ENCODE measurements at regions not wholly inside any gene's neighbourhood (a gene's known extent, or its start where the extent isn't known, plus 50 kb on each side); places are given as distances from the start of the nearest gene placed in this dataset.
"Not testable (repeated sequence)": the region's sequence is repeated elsewhere in the genome, so short reads cannot be mapped to it uniquely, and the experiment has no call there.

DNA sequence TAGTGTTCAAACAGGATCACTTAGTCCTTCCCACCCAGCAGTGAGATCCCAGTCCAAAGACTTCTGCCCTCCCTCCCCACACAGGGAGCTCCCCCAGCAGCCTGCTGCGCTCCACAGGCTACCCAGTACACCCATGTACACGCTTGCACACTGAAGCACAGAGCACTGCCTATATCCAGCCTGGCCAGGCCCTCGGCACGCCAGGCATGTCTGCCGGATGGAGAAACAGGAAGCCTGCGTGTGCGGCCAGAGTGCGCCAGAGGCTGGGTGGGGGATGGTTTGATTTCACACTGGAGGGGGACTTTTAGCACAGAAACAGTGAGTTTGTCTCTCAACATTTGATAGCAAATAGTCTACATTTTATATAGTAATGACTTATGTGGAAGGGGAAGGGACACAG, 833.5 kb upstream of the IGFBP7 start:
- H3K4me3 ChIP-seq (ENCODE audit: low read depth, low read length) = no peak overlapping the region
- H3K27ac ChIP-seq (ENCODE audit: low read depth, low read length) = no peak overlapping the region
- H3K36me3 ChIP-seq (ENCODE audit: control insufficient read depth, insufficient read depth, low read length) = no peaks in the 10 kb centered on the region
- no peaks in the 10 kb centered on the region for H3K27me3 ChIP-seq (ENCODE audit: control insufficient read depth, insufficient read depth, low read length)
- peaks cover 8% of the 10 kb centered on the region for H3K4me1 ChIP-seq (ENCODE audit: control insufficient read depth, insufficient read depth, low read length)
- no peaks in the 10 kb centered on the region for H3K9me3 ChIP-seq (ENCODE audit: control insufficient read depth, insufficient read depth, low read length)
- no peak overlapping the region for H3K9ac ChIP-seq (ENCODE audit: low read depth, low read length)

DNA sequence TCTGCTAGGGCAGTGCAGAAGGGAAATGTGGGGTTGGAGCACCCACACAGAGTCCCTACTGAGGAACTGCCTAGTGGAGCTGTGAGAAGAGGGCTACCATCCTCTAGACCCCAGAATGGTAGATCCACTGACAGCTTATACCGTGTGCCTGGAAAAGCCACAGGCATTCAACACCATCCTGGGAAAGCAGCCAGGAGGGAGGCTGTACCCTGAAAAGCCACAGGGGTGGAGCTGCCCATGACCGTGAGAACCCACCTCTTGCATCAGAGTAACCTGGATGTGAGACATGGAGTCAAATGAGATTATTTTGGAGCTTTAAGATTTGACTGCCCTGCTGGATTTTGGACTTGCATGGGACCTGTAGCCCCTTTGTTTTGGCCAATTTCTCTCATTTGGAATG, 827.1 kb upstream of the IGFBP7 start:
- not testable (repeated sequence) for H3K36me3 ChIP-seq (ENCODE audit: control insufficient read depth, insufficient read depth, low read length); H3K4me3 ChIP-seq (ENCODE audit: low read depth, low read length); H3K27ac ChIP-seq (ENCODE audit: low read depth, low read length); H3K9me3 ChIP-seq (ENCODE audit: control insufficient read depth, insufficient read depth, low read length); H3K4me1 ChIP-seq (ENCODE audit: control insufficient read depth, insufficient read depth, low read length); H3K9ac ChIP-seq (ENCODE audit: low read depth, low read length); H3K27me3 ChIP-seq (ENCODE audit: control insufficient read depth, insufficient read depth, low read length)

DNA sequence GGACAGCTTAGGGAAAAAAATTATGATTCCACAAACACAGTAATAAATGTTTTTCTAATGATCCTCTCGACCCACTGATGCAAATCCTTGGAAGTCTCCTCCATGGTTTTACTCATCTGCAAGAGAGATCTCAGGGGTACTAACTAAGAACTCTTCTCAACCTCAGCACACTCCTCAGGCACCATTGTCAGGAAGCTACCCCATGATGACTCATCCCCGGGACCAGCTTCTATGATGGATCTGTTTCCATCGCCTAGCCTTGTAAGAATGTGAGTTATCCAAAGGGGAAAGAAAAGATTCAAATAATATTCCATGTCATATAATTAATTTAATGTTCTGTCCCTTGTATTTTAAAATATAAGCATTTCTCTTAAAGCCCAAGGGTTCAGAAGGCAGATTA, 816.1 kb upstream of the IGFBP7 start:
- no peaks in the 10 kb centered on the region for H3K27me3 ChIP-seq (ENCODE audit: control insufficient read depth, insufficient read depth, low read length)
- no peaks in the 10 kb centered on the region for H3K36me3 ChIP-seq (ENCODE audit: control insufficient read depth, insufficient read depth, low read length)
- no peaks in the 10 kb centered on the region for H3K4me1 ChIP-seq (ENCODE audit: control insufficient read depth, insufficient read depth, low read length)
- H3K4me3 ChIP-seq (ENCODE audit: low read depth, low read length) = no peak overlapping the region
- H3K9ac ChIP-seq (ENCODE audit: low read depth, low read length) = no peak overlapping the region
- no peak overlapping the region for H3K27ac ChIP-seq (ENCODE audit: low read depth, low read length)
- H3K9me3 ChIP-seq (ENCODE audit: control insufficient read depth, insufficient read depth, low read length) = no peaks in the 10 kb centered on the region

DNA sequence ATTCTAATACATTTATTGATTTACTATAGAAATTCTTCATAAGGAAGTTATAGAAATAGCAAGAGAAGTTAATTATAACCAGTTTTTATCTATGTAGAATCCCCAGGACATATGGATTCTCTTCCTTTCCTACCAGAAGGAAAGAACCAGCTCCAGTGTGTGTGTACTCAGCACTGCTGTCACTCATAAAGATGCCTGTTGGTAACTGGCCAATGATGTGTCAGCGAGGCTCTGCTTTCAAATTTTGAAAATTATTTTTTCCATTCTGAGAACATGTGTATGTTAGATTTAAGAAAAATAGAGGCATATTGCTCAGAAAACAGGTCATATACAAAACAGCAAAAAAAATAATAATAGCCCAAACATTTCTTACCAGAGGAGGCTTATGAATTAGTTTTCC, 814.8 kb upstream of the IGFBP7 start:
- Histone ChIP-seq H3K4me3 (ENCODE audit: low read depth, low read length) (no peak overlapping the region), H3K36me3 (ENCODE audit: control insufficient read depth, insufficient read depth, low read length) (no peaks in the 10 kb centered on the region), H3K27me3 (ENCODE audit: control insufficient read depth, insufficient read depth, low read length) (no peaks in the 10 kb centered on the region), H3K9ac (ENCODE audit: low read depth, low read length) (no peak overlapping the region), H3K4me1 (ENCODE audit: control insufficient read depth, insufficient read depth, low read length) (no peaks in the 10 kb centered on the region), H3K9me3 (ENCODE audit: control insufficient read depth, insufficient read depth, low read length) (no peaks in the 10 kb centered on the region), H3K27ac (ENCODE audit: low read depth, low read length) (no peak overlapping the region)

DNA sequence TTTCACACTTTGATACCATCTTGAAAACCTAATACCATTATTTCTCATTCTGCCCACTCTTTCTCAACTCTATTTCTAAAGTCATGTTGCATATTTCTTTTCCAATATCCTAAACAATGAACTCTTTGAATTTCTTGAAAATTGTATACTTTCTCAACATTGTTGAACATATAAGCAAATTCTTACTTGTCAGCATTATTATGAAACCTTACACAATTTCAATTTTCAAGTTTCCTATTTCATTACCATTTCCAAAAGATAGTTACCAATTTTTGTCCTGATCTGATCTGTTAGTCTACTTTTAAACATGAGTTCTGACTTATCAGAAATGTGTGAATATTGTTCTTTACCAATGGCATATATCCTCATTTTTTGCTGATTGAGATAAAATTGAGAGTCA, 806.3 kb upstream of the IGFBP7 start:
- Histone ChIP-seq H3K27me3 (ENCODE audit: control insufficient read depth, insufficient read depth, low read length) (no peaks in the 10 kb centered on the region), H3K36me3 (ENCODE audit: control insufficient read depth, insufficient read depth, low read length) (no peaks in the 10 kb centered on the region), H3K9me3 (ENCODE audit: control insufficient read depth, insufficient read depth, low read length) (peaks cover 9% of the 10 kb centered on the region; the same call in 1 of the 2 replicates), H3K4me1 (ENCODE audit: control insufficient read depth, insufficient read depth, low read length) (no peaks in the 10 kb centered on the region), H3K9ac (ENCODE audit: low read depth, low read length) (no peak overlapping the region), H3K4me3 (ENCODE audit: low read depth, low read length) (no peak overlapping the region), H3K27ac (ENCODE audit: low read depth, low read length) (no peak overlapping the region)

DNA sequence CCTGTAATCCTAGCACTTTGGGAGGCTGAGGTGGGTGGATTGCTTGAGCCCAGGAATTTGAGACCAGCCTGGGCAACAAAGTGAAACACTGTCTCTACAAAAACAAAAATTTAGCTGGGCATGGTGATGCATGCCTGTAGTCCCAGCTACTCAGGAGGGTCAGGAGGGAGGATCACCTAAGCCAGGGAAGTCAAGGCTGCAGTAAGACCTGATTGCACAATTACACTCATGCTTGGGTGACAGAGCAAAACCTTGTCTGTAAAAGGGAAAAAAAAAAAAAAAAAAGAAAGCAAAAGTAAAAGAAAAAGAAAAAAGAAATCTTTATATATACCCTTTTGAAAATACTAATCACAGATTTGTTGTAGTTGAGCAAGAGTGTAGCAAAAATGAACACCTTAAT, 801.0 kb upstream of the IGFBP7 start:
- no peaks in the 10 kb centered on the region for H3K4me1 ChIP-seq (ENCODE audit: control insufficient read depth, insufficient read depth, low read length)

DNA sequence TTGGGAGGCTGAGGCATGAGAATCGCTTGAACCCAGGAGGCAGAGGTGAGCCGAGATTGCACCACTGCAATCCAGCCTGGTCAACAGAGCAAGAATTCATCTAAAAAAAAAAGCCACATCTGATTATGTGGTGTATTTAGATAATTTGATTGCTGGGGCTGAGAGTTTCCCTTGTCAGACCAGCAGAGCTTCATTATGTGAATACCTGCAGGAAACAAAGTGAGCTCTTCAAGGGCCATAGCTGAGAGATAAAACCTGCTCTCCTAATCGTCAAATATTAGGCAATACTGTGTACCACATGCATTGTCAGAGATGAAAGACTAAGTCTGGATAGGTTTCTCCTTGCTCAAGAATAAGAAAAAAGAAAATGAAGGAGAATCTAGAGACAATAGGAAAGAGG, 800.0 kb upstream of the IGFBP7 start:
- Histone ChIP-seq H3K4me1 (ENCODE audit: control insufficient read depth, insufficient read depth, low read length) (no peaks in the 10 kb centered on the region), H3K27ac (ENCODE audit: low read depth, low read length) (no peak overlapping the region), H3K27me3 (ENCODE audit: control insufficient read depth, insufficient read depth, low read length) (no peaks in the 10 kb centered on the region), H3K9ac (ENCODE audit: low read depth, low read length) (no peak overlapping the region), H3K9me3 (ENCODE audit: control insufficient read depth, insufficient read depth, low read length) (no peaks in the 10 kb centered on the region), H3K36me3 (ENCODE audit: control insufficient read depth, insufficient read depth, low read length) (no peaks in the 10 kb centered on the region), H3K4me3 (ENCODE audit: low read depth, low read length) (no peak overlapping the region)

More for the DNA sequence above, 801.0 kb upstream of the IGFBP7 start:
- H3K36me3 ChIP-seq (ENCODE audit: control insufficient read depth, insufficient read depth, low read length) = no peaks in the 10 kb centered on the region
- no peak overlapping the region for H3K27ac ChIP-seq (ENCODE audit: low read depth, low read length)
- H3K9me3 ChIP-seq (ENCODE audit: control insufficient read depth, insufficient read depth, low read length) = no peaks in the 10 kb centered on the region
- no peaks in the 10 kb centered on the region for H3K27me3 ChIP-seq (ENCODE audit: control insufficient read depth, insufficient read depth, low read length)
- no peak overlapping the region for H3K4me3 ChIP-seq (ENCODE audit: low read depth, low read length)
- H3K9ac ChIP-seq (ENCODE audit: low read depth, low read length) = no peak overlapping the region

DNA sequence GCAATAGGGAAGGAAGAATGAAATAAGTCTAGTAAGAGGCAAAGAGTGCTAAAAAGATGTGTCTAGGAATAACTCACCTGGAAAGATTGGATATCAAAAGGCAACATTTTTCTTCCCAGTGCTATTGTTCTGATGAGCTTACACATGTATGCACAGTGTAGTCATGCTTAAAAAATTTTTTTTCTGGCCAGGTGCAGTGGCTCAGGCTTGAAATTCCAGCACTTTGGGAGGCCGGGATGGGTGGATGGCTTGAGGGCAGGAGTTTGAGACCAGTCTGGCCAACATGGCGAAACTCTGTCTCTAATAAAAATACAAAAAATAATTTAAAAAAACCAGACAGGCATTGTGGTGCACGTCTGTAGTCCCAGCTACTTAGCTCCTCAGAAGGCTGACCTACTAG, 795.8 kb upstream of the IGFBP7 start:
- no peak overlapping the region for H3K4me3 ChIP-seq (ENCODE audit: low read depth, low read length)
- H3K9ac ChIP-seq (ENCODE audit: low read depth, low read length) = no peak overlapping the region
- no peaks in the 10 kb centered on the region for H3K27me3 ChIP-seq (ENCODE audit: control insufficient read depth, insufficient read depth, low read length)
- no peaks in the 10 kb centered on the region for H3K36me3 ChIP-seq (ENCODE audit: control insufficient read depth, insufficient read depth, low read length)
- no peaks in the 10 kb centered on the region for H3K4me1 ChIP-seq (ENCODE audit: control insufficient read depth, insufficient read depth, low read length)
- H3K9me3 ChIP-seq (ENCODE audit: control insufficient read depth, insufficient read depth, low read length) = no peaks in the 10 kb centered on the region
- H3K27ac ChIP-seq (ENCODE audit: low read depth, low read length) = no peak overlapping the region

DNA sequence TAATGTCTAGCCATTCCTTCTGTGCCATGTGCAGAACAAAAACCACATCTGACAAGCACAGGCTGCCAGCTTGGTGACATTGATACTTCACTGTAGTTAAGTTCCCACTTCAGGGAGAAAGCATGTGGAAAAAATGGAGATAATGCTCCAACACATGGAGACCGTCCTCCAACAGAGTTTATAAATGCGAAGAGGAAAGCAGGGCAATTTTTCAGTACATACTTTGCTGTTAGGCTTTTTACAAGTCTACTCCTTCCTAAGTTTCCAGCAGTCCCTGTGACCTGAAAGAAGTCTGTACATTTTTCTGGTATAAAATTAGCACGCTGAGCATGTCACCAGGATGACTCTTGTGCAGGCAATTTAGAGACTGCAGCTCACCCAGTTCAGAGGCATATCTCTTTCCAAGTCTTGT, 766.9 kb upstream of the IGFBP7 start:
- H3K27ac ChIP-seq (ENCODE audit: low read depth, low read length) = no peak overlapping the region
- H3K27me3 ChIP-seq (ENCODE audit: control insufficient read depth, insufficient read depth, low read length) = no peaks in the 10 kb centered on the region
- H3K9me3 ChIP-seq (ENCODE audit: control insufficient read depth, insufficient read depth, low read length) = no peaks in the 10 kb centered on the region
- no peak overlapping the region for H3K9ac ChIP-seq (ENCODE audit: low read depth, low read length)
- no peak overlapping the region for H3K4me3 ChIP-seq (ENCODE audit: low read depth, low read length)
- H3K4me1 ChIP-seq (ENCODE audit: control insufficient read depth, insufficient read depth, low read length) = no peaks in the 10 kb centered on the region
- H3K36me3 ChIP-seq (ENCODE audit: control insufficient read depth, insufficient read depth, low read length) = no peaks in the 10 kb centered on the region

DNA sequence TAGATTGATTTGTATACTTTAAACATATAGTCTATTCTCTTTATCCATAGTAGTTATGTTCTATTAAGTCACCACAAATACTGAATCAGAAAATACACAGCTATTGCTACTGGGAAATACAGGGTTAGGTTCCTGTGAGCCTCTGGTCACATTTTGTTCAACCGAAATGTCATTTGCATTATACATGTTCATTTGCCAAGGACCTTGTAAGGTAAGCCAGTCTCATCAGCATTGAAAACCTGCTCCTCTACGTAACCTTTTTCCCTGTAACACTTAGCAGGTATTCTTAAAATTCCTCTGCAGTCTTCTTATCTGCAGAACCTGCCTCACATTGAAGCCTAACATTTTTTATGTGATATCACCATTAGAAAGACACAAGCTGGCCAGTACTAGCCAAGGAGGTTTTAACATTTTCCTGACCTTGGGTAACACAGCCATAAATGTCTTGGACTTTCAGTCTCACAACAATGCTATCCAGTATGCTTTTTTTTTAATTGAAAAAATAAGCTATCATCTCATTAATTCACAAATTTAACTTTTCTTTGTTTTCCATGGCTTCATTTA, 765.7 kb upstream of the IGFBP7 start:
- Histone ChIP-seq H3K4me1 (ENCODE audit: control insufficient read depth, insufficient read depth, low read length) (no peaks in the 10 kb centered on the region), H3K36me3 (ENCODE audit: control insufficient read depth, insufficient read depth, low read length) (no peaks in the 10 kb centered on the region), H3K4me3 (ENCODE audit: low read depth, low read length) (no peak overlapping the region), H3K27me3 (ENCODE audit: control insufficient read depth, insufficient read depth, low read length) (no peaks in the 10 kb centered on the region), H3K27ac (ENCODE audit: low read depth, low read length) (no peak overlapping the region), H3K9me3 (ENCODE audit: control insufficient read depth, insufficient read depth, low read length) (no peaks in the 10 kb centered on the region), H3K9ac (ENCODE audit: low read depth, low read length) (no peak overlapping the region)

DNA sequence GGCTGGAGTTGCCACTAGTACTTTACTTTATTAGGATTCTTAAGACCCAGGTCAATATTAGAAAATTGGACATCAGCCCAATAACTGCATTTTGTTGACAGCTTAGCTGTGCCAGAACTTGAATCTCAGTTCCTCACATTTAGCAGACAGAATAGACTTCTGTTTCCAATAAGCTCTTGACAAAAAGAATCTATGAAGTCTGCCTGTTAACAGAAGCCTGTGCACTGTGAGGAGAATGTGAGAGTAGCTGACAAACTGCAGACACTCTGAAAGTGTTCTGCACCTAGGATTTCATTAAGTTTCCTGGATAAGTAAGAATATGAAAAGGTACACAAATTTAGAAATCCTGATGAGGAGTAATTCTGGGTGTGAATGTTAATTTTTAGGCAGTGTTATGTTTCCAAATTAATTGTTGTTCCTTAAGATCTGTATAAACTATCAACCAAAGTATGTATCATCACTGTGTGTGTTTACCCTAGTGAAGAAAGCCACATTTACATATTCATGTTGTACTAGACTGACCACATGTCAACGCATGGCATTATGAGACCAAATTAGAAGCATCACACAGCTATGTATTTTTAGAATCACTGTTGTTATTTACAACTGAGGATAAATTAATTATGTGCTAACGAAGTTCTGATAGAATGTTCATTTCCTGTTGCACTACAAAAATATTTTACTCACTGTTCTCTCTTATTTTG, 756.4 kb upstream of the IGFBP7 start:
- Histone ChIP-seq H3K9ac (ENCODE audit: low read depth, low read length) (no peak overlapping the region), H3K4me1 (ENCODE audit: control insufficient read depth, insufficient read depth, low read length) (no peaks in the 10 kb centered on the region), H3K9me3 (ENCODE audit: control insufficient read depth, insufficient read depth, low read length) (no peaks in the 10 kb centered on the region), H3K27ac (ENCODE audit: low read depth, low read length) (no peak overlapping the region), H3K36me3 (ENCODE audit: control insufficient read depth, insufficient read depth, low read length) (no peaks in the 10 kb centered on the region), H3K4me3 (ENCODE audit: low read depth, low read length) (no peak overlapping the region), H3K27me3 (ENCODE audit: control insufficient read depth, insufficient read depth, low read length) (no peaks in the 10 kb centered on the region)

Measured in HUES48 (cell line).